T-helper 1 cell (primary cell): ENCODE measurements at regions not wholly inside any gene's neighbourhood (a gene's known extent, or its start where the extent isn't known, plus 50 kb on each side); places are given as distances from the start of the nearest gene placed in this dataset.

ENCODE experiments used
- DNase-seq, 5 donors: peaks; one replicate each; pipeline ENCODE4 v3.0.0-alpha.2; 2012 to 2020

GRCh38 chr20:40488401-40488800 is 200.6 kb downstream of the MAFB start:
- DNase-seq: no peak

GRCh38 chr20:40486297-40486696 is 202.7 kb downstream of the MAFB start:
- DNase-seq: no peak

- no peak for DNase-seq
Observed at GRCh38 chr20:40481743-40482458, 207.1 kb downstream of the MAFB start.

- no peak for DNase-seq
Observed at GRCh38 chr20:40481337-40481736, 207.7 kb downstream of the MAFB start.

- no peak for DNase-seq
Observed at GRCh38 chr20:40477805-40478204, 211.2 kb downstream of the MAFB start.

- DNase-seq: no peak
Observed at GRCh38 chr20:40476461-40476860, 212.6 kb downstream of the MAFB start.

GRCh38 chr20:40472905-40473304 is 216.1 kb downstream of the MAFB start:
- DNase-seq: no peak

GRCh38 chr20:40471261-40471629 is 217.8 kb downstream of the MAFB start:
- DNase-seq: no peak

GRCh38 chr20:40470445-40471260 is 218.4 kb downstream of the MAFB start:
- DNase-seq: no peak

GRCh38 chr20:40468759-40469158 is 220.3 kb downstream of the MAFB start:
- DNase-seq: no peak

- DNase-seq: no peak
Observed at GRCh38 chr20:40467703-40468411, 221.2 kb downstream of the MAFB start.

GRCh38 chr20:40467067-40467466 is 222.0 kb downstream of the MAFB start:
- DNase-seq: no peak

GRCh38 chr20:40464731-40465208 is 224.3 kb downstream of the MAFB start:
- no peak for DNase-seq

GRCh38 chr20:40463171-40463570 is 225.9 kb downstream of the MAFB start:
- no peak for DNase-seq

- no peak for DNase-seq
Observed at GRCh38 chr20:40462566-40462965, 226.5 kb downstream of the MAFB start.

- DNase-seq: no peak
Observed at GRCh38 chr20:40459299-40459698, 229.7 kb downstream of the MAFB start.

- DNase-seq: no peak
Observed at GRCh38 chr20:40457404-40457803, 231.6 kb downstream of the MAFB start.

GRCh38 chr20:40452758-40453157 is 236.3 kb downstream of the MAFB start:
- DNase-seq: no peak

GRCh38 chr20:40451552-40451951 is 237.5 kb downstream of the MAFB start:
- DNase-seq: no peak

- no peak for DNase-seq
Observed at GRCh38 chr20:40449974-40450616, 238.9 kb downstream of the MAFB start.

GRCh38 chr20:40449144-40449690 is 239.8 kb downstream of the MAFB start:
- DNase-seq: no peak

- DNase-seq: no peak
Observed at GRCh38 chr20:40446888-40447287, 242.1 kb downstream of the MAFB start.

- DNase-seq: no peak
Observed at GRCh38 chr20:40444516-40444915, 244.5 kb downstream of the MAFB start.
